Endothelial cell of umbilical vein (primary cell): ENCODE measurements at regions not wholly inside any gene's neighbourhood (a gene's known extent, or its start where the extent isn't known, plus 50 kb on each side); places are given as distances from the start of the nearest gene placed in this dataset.

Source experiments
- BruUV-seq: library from RNA; stranded (reverse); fragments of 400-500 nt; replicated peaks from 2 replicates; lab custom pipeline; 2021; lab: Mats Ljungman, UMichigan
- CTCF ChIA-PET: fragments of 300-600, 350-600 bp; sonication (Branson Sonifier 250); formaldehyde crosslinking; loops from one replicate; lab custom pipeline; 2021; ENCODE audit warnings: antibody characterized with exemption, inconsistent platforms; lab: Charles Lee
- POLR2A ChIA-PET: fragments of 300-600, 350-600 bp; sonication (Branson Sonifier 250); formaldehyde crosslinking; loops from one replicate; lab custom pipeline; 2021; ENCODE audit warnings: antibody characterized with exemption, inconsistent platforms; lab: Charles Lee
- DNase-seq: peaks from one replicate; pipeline ENCODE4 v3.0.0-alpha.2; 2011; ENCODE audit warnings: low read depth, low spot score
- FAIRE-seq: peaks from 2 replicates; lab custom pipeline; 2011; peaks lifted over from hg19 to GRCh38; lab: Jason Lieb, UNC
- H2AFZ ChIP-seq: 2 replicates; pipeline ENCODE4 v1.6.0; 2012; ENCODE audit warnings: low read depth, low read length, control low read depth, inconsistent platforms
- H3K27ac ChIP-seq: 2 replicates; pipeline ENCODE4 v1.5.1; 2011; ENCODE audit warnings: low read depth, mild to moderate bottlenecking, control low read depth, low read length, moderate library complexity; ENCODE audit not compliant: insufficient read depth
- H3K27me3 ChIP-seq, 2 experiments: 2 replicates each; pipeline versions ENCODE4 v1.6.0 to v1.6.1; 2011; ENCODE audit warnings: low read length in 2 of 2, mixed read lengths in 1 of 2; ENCODE audit not compliant: control insufficient read depth in 2 of 2, insufficient read depth in 2 of 2
- H3K36me3 ChIP-seq, 2 experiments: 2 replicates in 1 of 2; 3 replicates in 1 of 2; pipeline ENCODE4 v1.5.1; 2011; ENCODE audit warnings: low read length in 2 of 2, mild to moderate bottlenecking in 1 of 2, moderate library complexity in 1 of 2; ENCODE audit not compliant: control insufficient read depth in 2 of 2, insufficient read depth in 2 of 2; ENCODE audit errors: extremely low read depth in 1 of 2
- H3K4me1 ChIP-seq: 3 replicates; pipeline ENCODE4 v1.5.1; 2011; ENCODE audit warnings: mild to moderate bottlenecking, low read length; ENCODE audit not compliant: control insufficient read depth, insufficient read depth; ENCODE audit errors: extremely low read depth
- H3K4me2 ChIP-seq: 2 replicates; pipeline ENCODE4 v1.6.1; 2011; ENCODE audit warnings: low read length, control low read depth, mixed read lengths; ENCODE audit not compliant: insufficient read depth
- H3K4me3 ChIP-seq, 3 experiments: fragments of 200-600 bp in 1 of 3; sonication (generic), shearing (Covaris generic) in 1 of 3; replicated peaks in 1 of 3; 2 replicates each; pipeline ENCODE4 v1.5.1; 2011 to 2016; ENCODE audit warnings: control low read depth in 3 of 3, low read length in 3 of 3, mild to moderate bottlenecking in 2 of 3, inconsistent platforms in 1 of 3, low read depth in 1 of 3, moderate library complexity in 1 of 3; ENCODE audit not compliant: insufficient read depth in 1 of 3
- H3K79me2 ChIP-seq: 2 replicates; pipeline ENCODE4 v1.6.0; 2012; ENCODE audit warnings: low read length, inconsistent platforms; ENCODE audit not compliant: control insufficient read depth, insufficient read depth
- H3K9ac ChIP-seq: replicated peaks from 2 replicates; pipeline ENCODE3; 2011; ENCODE audit warnings: low read length, control low read depth; ENCODE audit not compliant: insufficient read depth; ENCODE audit errors: extremely low read depth
- H3K9me1 ChIP-seq: replicated peaks from 3 replicates; pipeline ENCODE4 v1.6.0; 2011; ENCODE audit warnings: mild to moderate bottlenecking, low read length; ENCODE audit not compliant: control insufficient read depth, insufficient read depth; ENCODE audit errors: extremely low read depth
- H3K9me3 ChIP-seq: replicated peaks from 2 replicates; pipeline ENCODE4 v1.5.1; 2012; ENCODE audit warnings: low read length, inconsistent platforms; ENCODE audit not compliant: control insufficient read depth, insufficient read depth
- H4K20me1 ChIP-seq: replicated peaks from 2 replicates; pipeline ENCODE3; 2011; ENCODE audit warnings: mild to moderate bottlenecking, low read length; ENCODE audit not compliant: control insufficient read depth, insufficient read depth; ENCODE audit errors: extremely low read depth
- CTCF ChIP-seq, 2 donors: IDR thresholded peaks; 1 replicate in 1 of 2; 2 replicates in 1 of 2; pipeline ENCODE4 v1.5.1; 2011; ENCODE audit warnings: low read length in 2 of 2, mild to moderate bottlenecking in 2 of 2, moderate library complexity in 2 of 2, control low read depth in 1 of 2, inconsistent platforms in 1 of 2, low read depth in 1 of 2; ENCODE audit not compliant: insufficient read depth in 1 of 2; ENCODE audit errors: extremely low read depth in 1 of 2
- EZH2 ChIP-seq: IDR thresholded peaks from 2 replicates; pipeline ENCODE4 v1.6.1; 2012; ENCODE audit warnings: borderline replicate concordance, low read depth, mild to moderate bottlenecking, moderate library complexity, low read length, inconsistent platforms; ENCODE audit not compliant: severe bottlenecking
- FOS ChIP-seq: IDR thresholded peaks from 2 replicates; pipeline ENCODE4 v1.6.1; 2011; ENCODE audit warnings: mild to moderate bottlenecking, low read length, moderate library complexity, borderline replicate concordance; ENCODE audit not compliant: insufficient read depth
- GATA2 ChIP-seq: IDR thresholded peaks from 2 replicates; pipeline ENCODE4 v1.7.0; 2011; ENCODE audit warnings: low read depth, mild to moderate bottlenecking, moderate library complexity, mixed read lengths, low read length; ENCODE audit not compliant: insufficient read length, insufficient read depth
- MAX ChIP-seq: IDR thresholded peaks from 2 replicates; pipeline ENCODE4 v1.6.1; 2011; ENCODE audit not compliant: insufficient read depth, insufficient read length
- POLR2A ChIP-seq: IDR thresholded peaks from 2 replicates; pipeline ENCODE4 v1.6.1; 2012; ENCODE audit warnings: low read depth, mild to moderate bottlenecking, control low read depth, low read length
- POLR2AphosphoS5 ChIP-seq: IDR thresholded peaks from 2 replicates; pipeline ENCODE4 v1.6.1; 2012; ENCODE audit warnings: low read depth, mild to moderate bottlenecking, control low read depth, low read length, moderate library complexity; ENCODE audit not compliant: insufficient read depth
- dilution Hi-C: fragments of 300-500 bp; cut with MboI; formaldehyde crosslinking; loops from one replicate; pipeline ENCODE4 v1.15.0; 2019; ENCODE audit warnings: low sequenced_read_pairs; ENCODE audit not compliant: extremely low pct_ligation_motif_present
- intact Hi-C: fragments of 100-400 bp; cut with micrococcal nuclease; formaldehyde crosslinking; loops from one replicate; pipeline ENCODE4 v1.10.0; 2022

GRCh38 chr1:219798283-219799030 lies 129.9 kb downstream of the SLC30A10 start:
- no peaks in the 10 kb centered on the region for H3K27me3 ChIP-seq

GRCh38 chr1:219797683-219798082 lies 130.7 kb downstream of the SLC30A10 start:
- Histone ChIP-seq H3K9me3 (no peaks in the 10 kb centered on the region), H3K4me1 (no peaks in the 10 kb centered on the region), H3K36me3 (no peaks in the 10 kb centered on the region), H3K4me2 (no peak overlapping the region), H3K9me1 (no peaks in the 10 kb centered on the region), H3K9ac (no peak overlapping the region), H3K27me3 (no peaks in the 10 kb centered on the region), H3K27ac (no peak overlapping the region), H4K20me1 (no peaks in the 10 kb centered on the region), H3K4me3 (no peak overlapping the region), H2AFZ (no peak overlapping the region), H3K79me2 (no peaks in the 10 kb centered on the region)
- FAIRE-seq (no peak), DNase-seq (no peak)
- no TSS peak for BruUV-seq
- no peak for TF ChIP-seq POLR2AphosphoS5
- no peak for TF ChIP-seq EZH2
- no peak for TF ChIP-seq MAX
- TF ChIP-seq POLR2A: no peak
- no peak for TF ChIP-seq CTCF (IDR thresholded peaks at IDR 0.05; ENCODE audit: extremely low read depth in 1 of 2, insufficient read depth in 1 of 2, low read depth in 1 of 2, low read length in 2 of 2)
- TF ChIP-seq GATA2: no peak
- no peak for TF ChIP-seq FOS
- dilution Hi-C loops: no loop called here
- ChIA-PET POLR2A (no interaction called here), CTCF (no interaction called here)
- intact Hi-C loops: no loop called here

More at GRCh38 chr1:219798283-219799030, 129.9 kb downstream of the SLC30A10 start:
- Histone ChIP-seq H3K9me3 (no peaks in the 10 kb centered on the region), H3K4me1 (no peaks in the 10 kb centered on the region), H3K9ac (no peak overlapping the region), H3K27ac (no peak overlapping the region), H4K20me1 (no peaks in the 10 kb centered on the region), H2AFZ (no peak overlapping the region), H3K9me1 (no peaks in the 10 kb centered on the region), H3K79me2 (no peaks in the 10 kb centered on the region), H3K4me3 (no peak overlapping the region), H3K36me3 (no peaks in the 10 kb centered on the region), H3K4me2 (no peak overlapping the region)
- ChIA-PET POLR2A (no interaction called here), CTCF (interaction anchor here (5.3 kb wide), 1 partner anchor 14 kb away, joined by 17 read pairs; no protein-coding TSS in a partner anchor)
- TF ChIP-seq FOS (peak; percentile 54), GATA2 (no peak)
- intact Hi-C loops: no loop called here
- no TSS peak for BruUV-seq
- FAIRE-seq (no peak), DNase-seq (no peak)
- dilution Hi-C loops: no loop called here
